A673 (cell line): ENCODE measurements at regions not wholly inside any gene's neighbourhood (a gene's known extent, or its start where the extent isn't known, plus 50 kb on each side); places are given as distances from the start of the nearest gene placed in this dataset.

Source experiments
- BruUV-seq: library from RNA; stranded (reverse); fragments of 400-500 nt; replicated peaks from 2 replicates; lab custom pipeline; 2021; lab: Mats Ljungman, UMichigan
- CTCF ChIA-PET: fragments of 300-600 bp; sonication (Branson Sonifier 250); formaldehyde crosslinking; loops from one replicate; lab custom pipeline; 2022; ENCODE audit warnings: antibody characterized with exemption; lab: Charles Lee
- POLR2A ChIA-PET: fragments of 300-600 bp; sonication (Branson Sonifier 250); formaldehyde crosslinking; loops from one replicate; lab custom pipeline; 2022; ENCODE audit warnings: antibody characterized with exemption; ENCODE audit not compliant: low non-redundant PET; lab: Charles Lee
- DNase-seq: peaks from one replicate; pipeline ENCODE4 v3.0.0-alpha.2; 2015; ENCODE audit warnings: low spot score
- H3K27ac ChIP-seq: fragments of 200-600 bp; sonication (generic); 2 replicates; pipeline ENCODE4 v1.5.1; 2016; ENCODE audit warnings: mixed run types, low read depth, mild to moderate bottlenecking, mixed read lengths, antibody characterized with exemption, low read length; ENCODE audit not compliant: poor library complexity, severe bottlenecking
- H3K27me3 ChIP-seq: fragments of 200-600 bp; sonication (generic); replicated peaks from 2 replicates; pipeline ENCODE4 v1.6.1; 2017; ENCODE audit warnings: mixed run types, low read depth, mild to moderate bottlenecking, mixed read lengths, antibody characterized with exemption, low read length; ENCODE audit not compliant: insufficient read depth, poor library complexity
- H3K36me3 ChIP-seq: fragments of 200-600 bp; sonication (generic); 2 replicates; pipeline ENCODE4 v1.6.1; 2016; ENCODE audit warnings: mixed run types, mild to moderate bottlenecking, mixed read lengths, antibody characterized with exemption, low read length; ENCODE audit not compliant: insufficient read depth, poor library complexity, severe bottlenecking
- H3K4me1 ChIP-seq: fragments of 200-600 bp; sonication (generic); 2 replicates; pipeline ENCODE4 v1.6.1; 2017; ENCODE audit warnings: mixed run types, mild to moderate bottlenecking, mixed read lengths, antibody characterized with exemption, low read length; ENCODE audit not compliant: insufficient read depth, poor library complexity, severe bottlenecking
- H3K4me3 ChIP-seq: fragments of 200-600 bp; sonication (generic); 2 replicates; pipeline ENCODE4 v1.5.1; 2016; ENCODE audit warnings: low read depth, mixed run types, mild to moderate bottlenecking, mixed read lengths, low read length; ENCODE audit not compliant: poor library complexity, severe bottlenecking
- H3K9me3 ChIP-seq: fragments of 200-600 bp; sonication (generic); 2 replicates; pipeline ENCODE4 v1.6.1; 2016; ENCODE audit warnings: mixed run types, low read depth, mild to moderate bottlenecking, mixed read lengths, antibody characterized with exemption, low read length; ENCODE audit not compliant: poor library complexity, severe bottlenecking
- EZH2 ChIP-seq: fragments of 200-600 bp; sonication (generic); IDR thresholded peaks from 2 replicates; pipeline ENCODE4 v1.6.1; 2017; ENCODE audit warnings: borderline replicate concordance, low read depth, mild to moderate bottlenecking, mixed read lengths, antibody characterized with exemption, low read length; ENCODE audit not compliant: poor library complexity, severe bottlenecking
- intact Hi-C: fragments of 100-400 bp; cut with micrococcal nuclease; formaldehyde crosslinking; loops from one replicate; pipeline ENCODE4 v1.10.0; 2022; ENCODE audit not compliant: unreplicated experiment
- TF ChIP-seq, protein P1 (sequence below): fragments of 300-800, 200-600 bp; sonication (generic); conservative IDR thresholded peaks from 2 replicates; pipeline ENCODE4 v1.5.1; 2017; ENCODE audit warnings: low read depth, mild to moderate bottlenecking, antibody characterized with exemption, low read length, moderate library complexity, mixed read lengths

DNA sequence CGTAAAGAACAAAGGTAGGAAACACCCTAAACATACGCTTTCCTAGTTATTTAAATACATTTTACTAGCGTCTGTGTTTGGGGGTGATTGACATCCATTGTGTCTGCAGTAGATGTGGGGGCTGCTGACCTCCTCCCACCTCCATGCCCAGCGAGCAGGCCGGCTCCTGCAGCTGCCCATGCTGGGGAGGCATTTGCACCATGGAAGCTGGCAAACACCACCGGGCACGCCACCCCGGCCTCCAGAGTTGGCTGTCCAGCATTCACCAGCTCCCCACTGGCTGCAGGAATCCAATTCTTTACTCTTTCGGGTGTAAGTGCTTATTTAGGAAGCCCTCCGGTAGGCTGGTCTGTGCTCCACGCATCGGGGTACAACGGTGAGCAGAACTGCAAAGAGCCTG is 115.4 kb upstream of the USP29 start:
- intact Hi-C loops: no loop called here

DNA sequence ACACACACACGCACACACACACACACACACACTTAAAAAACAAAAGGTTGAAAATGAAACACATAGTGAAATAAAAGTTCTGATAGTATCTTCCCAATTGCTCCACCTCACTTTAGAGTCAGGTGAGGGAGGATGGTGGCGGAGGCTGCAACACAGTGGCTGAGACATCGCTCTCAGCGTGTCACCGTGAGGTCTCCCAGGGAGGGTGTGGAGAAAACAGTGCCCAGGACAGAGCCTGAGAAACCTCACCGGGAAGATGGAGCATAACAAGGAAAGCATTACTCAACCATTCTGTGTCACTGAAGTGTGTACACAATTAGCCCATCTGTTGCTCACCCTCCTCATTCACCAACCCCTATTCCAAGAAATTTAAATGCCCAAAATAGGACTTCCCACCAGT is 111.4 kb upstream of the USP29 start:
- no peaks in the 10 kb centered on the region for H3K9me3 ChIP-seq
- no peak overlapping the region for H3K4me3 ChIP-seq
- no peaks in the 10 kb centered on the region for H3K27me3 ChIP-seq
- TF ChIP-seq, protein P1, sequence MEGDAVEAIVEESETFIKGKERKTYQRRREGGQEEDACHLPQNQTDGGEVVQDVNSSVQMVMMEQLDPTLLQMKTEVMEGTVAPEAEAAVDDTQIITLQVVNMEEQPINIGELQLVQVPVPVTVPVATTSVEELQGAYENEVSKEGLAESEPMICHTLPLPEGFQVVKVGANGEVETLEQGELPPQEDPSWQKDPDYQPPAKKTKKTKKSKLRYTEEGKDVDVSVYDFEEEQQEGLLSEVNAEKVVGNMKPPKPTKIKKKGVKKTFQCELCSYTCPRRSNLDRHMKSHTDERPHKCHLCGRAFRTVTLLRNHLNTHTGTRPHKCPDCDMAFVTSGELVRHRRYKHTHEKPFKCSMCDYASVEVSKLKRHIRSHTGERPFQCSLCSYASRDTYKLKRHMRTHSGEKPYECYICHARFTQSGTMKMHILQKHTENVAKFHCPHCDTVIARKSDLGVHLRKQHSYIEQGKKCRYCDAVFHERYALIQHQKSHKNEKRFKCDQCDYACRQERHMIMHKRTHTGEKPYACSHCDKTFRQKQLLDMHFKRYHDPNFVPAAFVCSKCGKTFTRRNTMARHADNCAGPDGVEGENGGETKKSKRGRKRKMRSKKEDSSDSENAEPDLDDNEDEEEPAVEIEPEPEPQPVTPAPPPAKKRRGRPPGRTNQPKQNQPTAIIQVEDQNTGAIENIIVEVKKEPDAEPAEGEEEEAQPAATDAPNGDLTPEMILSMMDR: no peak
- no peak for TF ChIP-seq EZH2
- H3K4me1 ChIP-seq: no peaks in the 10 kb centered on the region
- no peak for DNase-seq
- CTCF ChIA-PET: no interaction called here
- POLR2A ChIA-PET: no interaction called here
- no peaks in the 10 kb centered on the region for H3K36me3 ChIP-seq
- H3K27ac ChIP-seq: no peak overlapping the region
- no TSS peak for BruUV-seq
- intact Hi-C loops: no loop called here

More for the DNA sequence above, 115.4 kb upstream of the USP29 start:
- BruUV-seq: no TSS peak
- CTCF ChIA-PET: interaction anchor here (0.7 kb wide), 1 partner anchor 137 kb away, joined by 3 read pairs; no protein-coding TSS in a partner anchor
- no peak for DNase-seq
- H3K27me3 ChIP-seq: no peaks in the 10 kb centered on the region
- no peak overlapping the region for H3K4me3 ChIP-seq
- no peaks in the 10 kb centered on the region for H3K36me3 ChIP-seq
- H3K9me3 ChIP-seq: peaks cover 4% of the 10 kb centered on the region
- no peaks in the 10 kb centered on the region for H3K4me1 ChIP-seq
- TF ChIP-seq, protein P1: no peak
- no peak for TF ChIP-seq EZH2
- no peak overlapping the region for H3K27ac ChIP-seq
- POLR2A ChIA-PET: no interaction called here

DNA sequence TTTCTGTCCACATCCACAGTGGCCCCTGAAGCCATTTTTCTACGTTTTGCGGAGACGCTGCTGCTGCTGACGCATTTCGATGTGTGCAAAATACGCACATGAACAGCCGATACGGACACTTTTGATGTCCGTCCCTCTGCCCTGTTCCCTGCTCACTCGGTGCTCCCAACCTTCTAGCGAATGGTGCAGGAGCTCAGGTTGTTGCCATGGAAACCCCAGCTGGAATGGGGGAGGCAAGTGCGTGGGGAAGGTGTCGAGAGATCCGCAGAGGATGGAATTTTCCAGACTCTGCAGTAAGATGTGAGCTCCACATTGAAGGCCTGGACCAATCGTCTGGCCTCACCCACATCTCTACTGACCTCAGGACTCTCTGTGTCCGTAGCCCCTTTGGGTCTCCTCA is 109.2 kb upstream of the USP29 start:
- intact Hi-C loops: no loop called here
- H3K4me1 ChIP-seq: no peaks in the 10 kb centered on the region
- TF ChIP-seq EZH2: no peak
- TF ChIP-seq, protein P1: no peak

More for the DNA sequence above, 109.2 kb upstream of the USP29 start:
- no peaks in the 10 kb centered on the region for H3K9me3 ChIP-seq
- no peak for DNase-seq
- CTCF ChIA-PET: no interaction called here
- H3K27me3 ChIP-seq: no peaks in the 10 kb centered on the region
- BruUV-seq: no TSS peak
- no peaks in the 10 kb centered on the region for H3K36me3 ChIP-seq
- H3K4me3 ChIP-seq: no peak overlapping the region
- POLR2A ChIA-PET: interaction anchor here (0.5 kb wide), 1 partner anchor 112 kb away, joined by 6 read pairs; no protein-coding TSS in a partner anchor
- no peak overlapping the region for H3K27ac ChIP-seq
